Activated B cell treated with CpG ODN at 0.5 μM for 24 hours (primary cell): ENCODE measurements at regions not wholly inside any gene's neighbourhood (a gene's known extent, or its start where the extent isn't known, plus 50 kb on each side); places are given as distances from the start of the nearest gene placed in this dataset.

ENCODE experiments used
- ATAC-seq: fragments of 200-7000 bp; cut with Tn5 transposase; one replicate; pipeline ENCODE4 v1.10.0; 2021; ENCODE audit warnings: low read depth, mild to moderate bottlenecking, moderate library complexity
- CTCF ChIA-PET: fragments of 350-600 bp; sonication (Branson Sonifier 250); formaldehyde crosslinking; loops from one replicate; lab custom pipeline; 2021; ENCODE audit warnings: antibody characterized with exemption; lab: Charles Lee
- POLR2A ChIA-PET: fragments of 350-600 bp; sonication (Branson Sonifier 250); formaldehyde crosslinking; loops from one replicate; lab custom pipeline; 2021; ENCODE audit warnings: antibody characterized with exemption; lab: Charles Lee
- DNase-seq: peaks from one replicate; pipeline ENCODE4 v3.0.0; 2022
- H3K27ac Mint-ChIP-seq: one replicate; pipeline ENCODE4 v1.8.0; 2020; ENCODE audit warnings: mixed read lengths
- H3K27me3 Mint-ChIP-seq: one replicate; pipeline ENCODE4 v1.8.0; 2021; ENCODE audit warnings: mixed read lengths
- H3K36me3 Mint-ChIP-seq: one replicate; pipeline ENCODE4 v1.8.0; 2021; ENCODE audit warnings: low read depth, mixed read lengths
- H3K4me1 Mint-ChIP-seq: one replicate; pipeline ENCODE4 v1.8.0; 2021; ENCODE audit warnings: mixed read lengths
- H3K4me3 Mint-ChIP-seq: one replicate; pipeline ENCODE4 v1.8.0; 2020; ENCODE audit warnings: mild to moderate bottlenecking, mixed read lengths
- H3K9me3 Mint-ChIP-seq: one replicate; pipeline ENCODE4 v1.8.0; 2020; ENCODE audit warnings: mixed read lengths
- CTCF ChIP-seq: fragments of 200-600 bp; IDR thresholded peaks from one replicate; pipeline ENCODE4 v1.8.0; 2022; ENCODE audit warnings: antibody characterized with exemption, mild to moderate bottlenecking
- intact Hi-C: fragments of 100-400 bp; cut with micrococcal nuclease; formaldehyde crosslinking; loops from one replicate; pipeline ENCODE4 v1.15.1; 2024

DNA sequence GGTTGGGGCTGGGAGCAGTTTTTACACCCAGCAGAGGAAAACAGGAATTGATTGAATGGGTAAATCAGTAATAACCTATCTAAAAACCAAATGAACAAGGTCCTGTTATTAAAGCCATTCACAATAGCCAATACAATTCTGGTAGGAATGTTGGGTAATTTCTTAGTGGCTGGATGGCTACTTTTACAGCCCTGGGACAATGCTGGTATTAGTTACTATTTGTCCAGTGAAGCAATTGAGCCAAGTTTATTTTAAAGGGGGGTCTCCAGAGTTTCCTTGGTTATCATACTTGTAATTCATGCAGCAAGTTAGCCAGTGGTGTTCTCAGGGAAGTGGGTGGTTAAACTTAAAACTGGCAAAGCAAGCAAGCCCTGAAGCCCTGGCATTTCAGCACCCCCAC is 92.3 kb upstream of the STARD13 start:
- TF ChIP-seq CTCF: no peak
- intact Hi-C loops: no loop called here
- Mint-ChIP-seq H3K27me3 (peaks cover 2% of the 10 kb centered on the region), H3K4me3 (no peak overlapping the region), H3K4me1 (peaks cover 2% of the 10 kb centered on the region), H3K36me3 (no peaks in the 10 kb centered on the region), H3K27ac (no peak overlapping the region), H3K9me3 (peaks cover 2% of the 10 kb centered on the region)
- DNase-seq: no peak
- CTCF ChIA-PET: no interaction called here
- POLR2A ChIA-PET: no interaction called here
- ATAC-seq: no peak

DNA sequence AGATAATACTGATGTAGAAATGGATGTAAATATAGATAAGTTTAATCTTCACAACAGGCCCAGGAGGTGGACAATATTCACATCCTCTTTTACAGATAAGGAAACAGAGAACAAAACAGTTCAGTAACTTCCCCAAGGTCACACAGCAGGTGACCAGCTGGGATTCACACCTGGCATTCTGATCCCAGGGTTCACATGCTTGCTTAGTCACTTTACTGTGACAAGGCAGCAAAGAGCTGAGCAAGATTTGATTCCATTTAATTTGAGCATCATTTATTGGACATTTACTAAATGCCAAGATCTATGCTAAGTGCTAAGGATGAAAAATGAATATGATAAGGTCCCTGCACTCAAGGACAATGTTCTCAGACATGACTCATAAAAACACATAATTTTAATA is 94.1 kb upstream of the STARD13 start:
- peaks cover 2% of the 10 kb centered on the region for H3K27me3 Mint-ChIP-seq
- CTCF ChIA-PET: no interaction called here
- H3K4me1 Mint-ChIP-seq: peaks cover 2% of the 10 kb centered on the region
- peaks cover 2% of the 10 kb centered on the region for H3K9me3 Mint-ChIP-seq
- intact Hi-C loops: no loop called here
- H3K4me3 Mint-ChIP-seq: no peak overlapping the region
- no peak overlapping the region for H3K27ac Mint-ChIP-seq
- no peaks in the 10 kb centered on the region for H3K36me3 Mint-ChIP-seq
- DNase-seq (no peak), ATAC-seq (no peak)
- no peak for TF ChIP-seq CTCF
- POLR2A ChIA-PET: no interaction called here

DNA sequence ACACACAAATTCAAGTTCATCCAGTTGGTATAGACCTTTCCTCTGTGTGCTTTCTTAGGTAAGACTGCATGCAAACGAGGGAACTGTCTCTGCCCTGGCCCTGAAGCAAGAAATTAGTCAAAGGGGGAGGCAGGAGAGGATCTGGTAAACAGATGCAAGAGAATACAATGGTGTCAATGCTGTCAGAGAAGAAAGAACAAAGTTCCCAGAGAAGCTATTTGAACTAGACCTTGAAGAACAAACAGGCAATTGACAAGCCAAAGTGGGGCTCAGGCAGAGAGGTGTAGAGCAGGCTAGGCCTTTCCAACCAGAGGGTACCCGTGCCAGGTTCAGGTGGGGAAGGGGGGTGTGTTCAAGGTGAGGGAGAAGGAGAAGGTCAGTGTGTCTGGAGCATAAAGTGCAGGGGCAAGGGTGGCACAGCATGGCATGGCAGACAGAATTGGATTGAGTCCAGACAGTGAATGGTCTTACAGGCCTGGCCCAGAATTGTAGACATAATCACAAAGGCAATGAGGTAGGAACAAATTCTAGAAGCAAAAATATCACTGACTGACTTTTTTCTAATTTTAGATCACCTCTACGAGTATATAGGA is 95.0 kb upstream of the STARD13 start:
- no peak for TF ChIP-seq CTCF
- CTCF ChIA-PET: no interaction called here
- Mint-ChIP-seq H3K4me1 (peaks cover 2% of the 10 kb centered on the region), H3K27ac (no peak overlapping the region), H3K36me3 (no peaks in the 10 kb centered on the region), H3K27me3 (peaks cover 2% of the 10 kb centered on the region), H3K4me3 (no peak overlapping the region), H3K9me3 (no peaks in the 10 kb centered on the region)
- POLR2A ChIA-PET: no interaction called here
- intact Hi-C loops: no loop called here
- DNase-seq (no peak), ATAC-seq (no peak)

DNA sequence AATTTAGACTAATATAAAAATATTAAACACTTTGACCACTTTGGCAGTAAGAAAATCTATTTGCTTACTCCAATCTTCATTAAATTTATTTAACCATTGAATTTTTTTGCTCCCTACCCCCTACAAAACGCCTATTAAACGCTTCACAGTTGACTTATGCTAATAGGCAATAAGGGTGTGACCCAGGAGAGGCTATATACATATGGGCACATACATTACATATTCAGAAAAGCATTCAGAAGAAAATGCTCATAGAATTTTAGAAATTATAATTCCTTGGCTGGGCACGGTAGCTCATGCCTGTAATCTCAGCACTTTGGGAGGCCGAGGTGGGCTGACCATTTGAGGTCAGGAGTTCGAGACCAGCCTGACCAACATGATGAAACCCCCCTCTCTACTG is 95.6 kb upstream of the STARD13 start:
- intact Hi-C loops: no loop called here
- H3K9me3 Mint-ChIP-seq: no peaks in the 10 kb centered on the region

DNA sequence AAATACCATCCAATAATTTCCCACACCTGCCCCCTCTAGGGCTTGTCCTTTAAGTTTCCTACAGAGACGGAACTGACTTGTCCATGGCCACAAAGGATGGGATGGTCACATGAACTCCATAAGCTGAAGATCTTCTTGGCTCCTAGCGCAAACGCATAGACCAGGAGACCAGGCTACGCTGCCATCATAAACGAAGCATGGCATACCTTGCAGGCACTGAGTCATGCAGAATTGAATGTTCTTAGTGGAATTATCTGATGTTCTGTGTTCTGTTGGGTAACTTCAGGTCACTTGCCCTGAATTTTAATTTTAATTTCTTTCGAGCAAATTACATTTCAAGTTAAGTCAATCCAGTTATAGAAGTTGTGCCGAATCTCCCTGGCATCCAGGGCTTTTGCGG is 96.4 kb upstream of the STARD13 start:
- intact Hi-C loops: no loop called here
- Mint-ChIP-seq H3K27me3 (peaks cover 2% of the 10 kb centered on the region), H3K9me3 (no peaks in the 10 kb centered on the region), H3K36me3 (no peaks in the 10 kb centered on the region), H3K4me3 (no peak overlapping the region), H3K27ac (no peak overlapping the region), H3K4me1 (peaks cover 2% of the 10 kb centered on the region)
- DNase-seq (no peak), ATAC-seq (no peak)
- ChIA-PET CTCF (no interaction called here), POLR2A (no interaction called here)
- no peak for TF ChIP-seq CTCF

More for the DNA sequence above, 95.6 kb upstream of the STARD13 start:
- Mint-ChIP-seq H3K4me3 (no peak overlapping the region), H3K27ac (no peak overlapping the region), H3K27me3 (peaks cover 2% of the 10 kb centered on the region), H3K36me3 (no peaks in the 10 kb centered on the region), H3K4me1 (peaks cover 2% of the 10 kb centered on the region)
- no peak for ATAC-seq
- ChIA-PET POLR2A (no interaction called here), CTCF (no interaction called here)
- TF ChIP-seq CTCF: no peak
- DNase-seq: no peak
